Esophagus squamous epithelium (tissue), 5 donors: ENCODE measurements at regions not wholly inside any gene's neighbourhood (a gene's known extent, or its start where the extent isn't known, plus 50 kb on each side); places are given as distances from the start of the nearest gene placed in this dataset.

ENCODE experiments used
- DNase-seq: peaks from one replicate; lab custom pipeline; 2025; lab: John Stamatoyannopoulos, UW
- H3K27ac ChIP-seq, 4 donors: fragments of 200-600 bp; sonication (generic); one replicate each; pipeline ENCODE4 v1.5.1; 2016 to 2019; ENCODE audit warnings: mild to moderate bottlenecking in 1 of 4
- H3K27me3 ChIP-seq, 4 donors: fragments of 200-600 bp; sonication (generic); 1 replicate in 3 of 4; 2 replicates in 1 of 4; pipeline versions ENCODE4 v1.5.1 to v1.6.0; 2017 to 2021; ENCODE audit warnings: antibody characterized with exemption in 1 of 4
- H3K36me3 ChIP-seq, 3 donors: fragments of 200-600 bp; sonication (generic); one replicate each; pipeline ENCODE4 v1.5.1; 2016 to 2019
- H3K4me1 ChIP-seq, 3 donors: fragments of 200-600 bp; sonication (generic); one replicate each; pipeline ENCODE4 v1.5.1; 2017 to 2019
- H3K4me3 ChIP-seq, 4 donors: fragments of 200-600 bp; sonication (generic); 1 replicate in 3 of 4; 2 replicates in 1 of 4; pipeline ENCODE4 v1.5.1; 2016 to 2019; ENCODE audit warnings: mild to moderate bottlenecking in 2 of 4, moderate library complexity in 1 of 4
- H3K9me3 ChIP-seq, 3 donors: fragments of 200-600 bp; sonication (generic); one replicate each; pipeline ENCODE4 v1.5.1; 2016 to 2019
- POLR2A ChIP-seq, 4 donors: fragments of 450-650 bp; IDR thresholded peaks; one replicate each; pipeline ENCODE4 v1.6.1; 2017; ENCODE audit warnings: antibody characterized with exemption in 4 of 4, mild to moderate bottlenecking in 4 of 4, moderate library complexity in 3 of 4
- WGBS, 2 donors: methylation state at CpG; one replicate each; pipeline ENCODE4 v1.1.5; 2018; 5-methylcytosine and 5-hydroxymethylcytosine counted together
- intact Hi-C: fragments of 100-400 bp; cut with DNase I; formaldehyde crosslinking; loops from one replicate; pipeline ENCODE4 v1.15.0; 2022
- TF ChIP-seq, protein P1 (sequence below), 6 experiments: fragments of 450-650 bp in 4 of 6; fragments of 200-600 bp in 2 of 6; sonication (generic) in 2 of 6; IDR thresholded peaks; one replicate each; pipeline ENCODE4 v1.5.1; 2016 to 2019; ENCODE audit warnings: antibody characterized with exemption in 6 of 6, mild to moderate bottlenecking in 4 of 6, moderate library complexity in 4 of 6
- donor health status: DM: yes; HTN: yes; CAD: no.

DNA sequence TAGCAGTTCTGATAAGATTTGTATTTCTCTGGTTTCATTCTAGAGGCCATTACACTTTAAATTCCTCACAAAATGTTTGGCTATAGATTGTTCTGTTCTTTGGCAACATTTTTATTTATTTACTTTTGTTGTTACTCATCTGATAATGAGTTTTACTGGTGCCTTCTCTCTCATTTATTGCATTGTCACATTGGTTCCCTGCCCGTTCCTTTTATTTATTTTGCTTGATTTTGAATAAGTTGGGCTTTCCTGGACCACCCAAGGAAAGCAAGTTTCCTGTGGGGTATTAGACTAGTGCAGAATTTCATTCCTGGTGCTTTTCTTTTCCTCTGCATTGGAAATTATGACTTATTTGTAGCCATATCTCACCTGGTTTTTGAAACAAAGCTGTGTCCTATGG, 232.0 kb downstream of the SOCS6 start:
- H3K9me3 ChIP-seq: no peaks in the 10 kb centered on the region
- H3K36me3 ChIP-seq: no peaks in the 10 kb centered on the region
- H3K4me3 ChIP-seq: no peak overlapping the region
- no peak for DNase-seq
- no peaks in the 10 kb centered on the region for H3K4me1 ChIP-seq
- 13% methylated on average over 1 of the region's 1 CpG for WGBS, 2 donors
- intact Hi-C loops: no loop called here
- H3K27me3 ChIP-seq: no peaks in the 10 kb centered on the region
- no peak for TF ChIP-seq POLR2A (IDR thresholded peaks at IDR 0.05)
- TF ChIP-seq, protein P1, sequence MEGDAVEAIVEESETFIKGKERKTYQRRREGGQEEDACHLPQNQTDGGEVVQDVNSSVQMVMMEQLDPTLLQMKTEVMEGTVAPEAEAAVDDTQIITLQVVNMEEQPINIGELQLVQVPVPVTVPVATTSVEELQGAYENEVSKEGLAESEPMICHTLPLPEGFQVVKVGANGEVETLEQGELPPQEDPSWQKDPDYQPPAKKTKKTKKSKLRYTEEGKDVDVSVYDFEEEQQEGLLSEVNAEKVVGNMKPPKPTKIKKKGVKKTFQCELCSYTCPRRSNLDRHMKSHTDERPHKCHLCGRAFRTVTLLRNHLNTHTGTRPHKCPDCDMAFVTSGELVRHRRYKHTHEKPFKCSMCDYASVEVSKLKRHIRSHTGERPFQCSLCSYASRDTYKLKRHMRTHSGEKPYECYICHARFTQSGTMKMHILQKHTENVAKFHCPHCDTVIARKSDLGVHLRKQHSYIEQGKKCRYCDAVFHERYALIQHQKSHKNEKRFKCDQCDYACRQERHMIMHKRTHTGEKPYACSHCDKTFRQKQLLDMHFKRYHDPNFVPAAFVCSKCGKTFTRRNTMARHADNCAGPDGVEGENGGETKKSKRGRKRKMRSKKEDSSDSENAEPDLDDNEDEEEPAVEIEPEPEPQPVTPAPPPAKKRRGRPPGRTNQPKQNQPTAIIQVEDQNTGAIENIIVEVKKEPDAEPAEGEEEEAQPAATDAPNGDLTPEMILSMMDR (IDR thresholded peaks at IDR 0.05): no peak
- H3K27ac ChIP-seq: no peak overlapping the region

DNA sequence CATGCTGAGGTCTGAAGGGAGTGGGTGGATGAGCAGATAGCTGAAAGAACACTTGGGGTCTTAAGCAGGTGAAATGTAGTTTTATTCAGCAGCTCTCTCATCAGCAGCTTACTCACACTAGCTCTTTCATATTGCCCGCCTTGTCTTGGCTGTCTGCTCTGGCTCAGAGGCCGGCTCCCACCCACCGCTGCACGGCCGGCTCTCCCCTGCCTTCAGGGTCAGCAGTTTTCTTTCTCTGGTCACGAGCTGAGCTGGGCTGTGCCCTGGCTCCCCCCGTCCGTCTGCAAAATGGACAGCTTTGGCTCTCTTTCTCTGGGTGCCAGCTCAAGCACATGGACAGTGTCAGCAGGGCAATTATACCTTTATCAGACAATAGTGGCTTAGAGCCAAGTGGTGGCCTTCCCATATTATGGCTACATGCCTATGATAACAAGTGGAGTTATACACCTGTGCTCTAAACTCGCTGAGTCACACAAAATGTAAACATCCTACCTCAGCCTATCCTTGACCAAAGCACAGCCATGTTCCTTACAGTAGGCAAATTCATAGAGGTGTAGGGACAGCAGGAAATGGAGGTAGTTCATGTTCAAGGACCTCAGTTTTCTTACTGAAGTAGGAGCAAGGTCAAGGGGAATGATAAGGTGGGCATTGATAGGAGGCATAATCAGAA, 224.8 kb downstream of the SOCS6 start:
- TF ChIP-seq, protein P1 (IDR thresholded peaks at IDR 0.05): no peak
- no peak for TF ChIP-seq POLR2A (IDR thresholded peaks at IDR 0.05)
- DNase-seq: no peak
- Histone ChIP-seq H3K36me3 (no peaks in the 10 kb centered on the region), H3K4me1 (no peaks in the 10 kb centered on the region), H3K27me3 (no peaks in the 10 kb centered on the region), H3K27ac (no peak overlapping the region), H3K9me3 (no peaks in the 10 kb centered on the region), H3K4me3 (no peak overlapping the region)
- 84 to 89% methylated on average over 9 of the region's 9 CpGs for WGBS, 2 donors
- intact Hi-C loops: no loop called here

DNA sequence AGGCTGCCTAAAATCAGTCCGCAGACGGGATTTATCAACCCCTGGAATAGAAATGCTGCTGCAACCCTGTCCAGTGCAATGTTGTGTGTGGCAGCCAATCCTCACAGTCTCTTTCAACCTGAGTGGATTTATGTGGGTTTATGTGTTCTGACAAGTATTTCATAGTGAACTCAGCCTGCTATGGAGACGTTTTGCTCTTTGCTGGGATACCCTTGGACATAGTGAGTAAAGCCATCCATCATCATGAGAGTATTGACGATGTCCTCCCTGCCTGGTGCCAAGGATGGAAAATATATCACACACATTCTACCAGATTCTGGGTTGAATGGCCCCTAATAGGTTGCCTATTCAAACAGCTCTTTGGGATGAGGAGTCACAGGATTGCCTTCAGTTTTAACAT, 219.1 kb downstream of the SOCS6 start:
- 68 to 71% methylated on average over 4 of the region's 4 CpGs for WGBS, 2 donors
- DNase-seq: no peak
- intact Hi-C loops: no loop called here
- Histone ChIP-seq H3K4me3 (no peak overlapping the region), H3K9me3 (no peaks in the 10 kb centered on the region), H3K27me3 (no peaks in the 10 kb centered on the region), H3K36me3 (no peaks in the 10 kb centered on the region), H3K4me1 (no peaks in the 10 kb centered on the region), H3K27ac (no peak overlapping the region)
- TF ChIP-seq, protein P1 (IDR thresholded peaks at IDR 0.05): no peak
- no peak for TF ChIP-seq POLR2A (IDR thresholded peaks at IDR 0.05)

DNA sequence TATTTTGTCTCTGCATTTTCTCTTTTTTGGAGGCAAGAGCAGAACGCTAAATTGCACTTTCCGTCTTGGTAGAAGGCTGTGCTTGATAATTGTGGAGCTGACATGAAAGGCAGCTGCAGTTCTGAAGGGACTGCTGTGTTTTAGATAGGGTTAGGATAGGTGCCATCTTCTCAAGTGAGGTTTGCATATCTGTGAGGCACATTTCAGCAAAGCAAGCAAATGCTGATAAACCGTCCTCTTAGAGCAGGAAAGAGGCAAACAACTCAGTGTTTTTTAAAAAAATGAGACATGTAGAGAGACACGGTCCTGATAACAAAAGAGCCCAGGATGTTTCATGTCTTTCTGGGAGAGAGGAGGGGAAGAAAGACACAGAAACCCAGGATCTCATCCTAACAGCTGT, 217.7 kb downstream of the SOCS6 start:
- Histone ChIP-seq H3K27me3 (no peaks in the 10 kb centered on the region), H3K27ac (no peak overlapping the region), H3K4me1 (no peaks in the 10 kb centered on the region), H3K9me3 (no peaks in the 10 kb centered on the region), H3K36me3 (no peaks in the 10 kb centered on the region), H3K4me3 (no peak overlapping the region)
- intact Hi-C loops: no loop called here
- TF ChIP-seq, protein P1 (IDR thresholded peaks at IDR 0.05): no peak
- no peak for TF ChIP-seq POLR2A (IDR thresholded peaks at IDR 0.05)
- 46 to 56% methylated on average over 4 of the region's 4 CpGs for WGBS, 2 donors
- DNase-seq: no peak

DNA sequence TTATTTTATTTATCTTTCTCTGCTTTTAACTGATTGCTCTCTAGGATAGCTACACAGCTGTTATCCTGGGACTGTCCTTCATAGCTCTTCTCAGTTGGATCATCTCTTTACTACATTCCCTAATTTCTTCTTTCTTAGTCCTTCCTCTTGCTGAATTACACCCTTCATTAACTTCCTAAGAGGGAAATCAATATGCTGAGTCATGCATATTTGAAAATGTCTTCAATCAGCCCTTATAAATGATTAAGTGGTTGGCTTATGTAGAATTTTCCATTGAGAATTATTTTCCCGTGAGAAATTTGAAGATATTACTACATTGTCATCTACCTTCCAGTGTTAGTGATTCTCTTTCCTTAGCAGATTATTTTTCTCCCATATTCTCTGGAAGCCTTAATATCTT, 214.2 kb downstream of the SOCS6 start:
- Histone ChIP-seq H3K4me3 (no peak overlapping the region), H3K27ac (no peak overlapping the region), H3K4me1 (no peaks in the 10 kb centered on the region), H3K9me3 (no peaks in the 10 kb centered on the region), H3K27me3 (no peaks in the 10 kb centered on the region), H3K36me3 (no peaks in the 10 kb centered on the region)
- intact Hi-C loops: no loop called here
- TF ChIP-seq, protein P1 (IDR thresholded peaks at IDR 0.05): no peak
- no peak for TF ChIP-seq POLR2A (IDR thresholded peaks at IDR 0.05)
- 84 to 89% methylated on average over 1 of the region's 1 CpG for WGBS, 2 donors
- no peak for DNase-seq
